ENCODE measurements at regions not wholly inside any gene's neighbourhood (a gene's known extent, or its start where the extent isn't known, plus 50 kb on each side); places are given as distances from the start of the nearest gene placed in this dataset.

- no peak for TF ChIP-seq REST (IDR thresholded peaks at IDR 0.05; ENCODE audit: low read depth)
- no peak for TF ChIP-seq EP300 (IDR thresholded peaks at IDR 0.05; ENCODE audit: borderline replicate concordance)
- TF ChIP-seq FOXM1 (IDR thresholded peaks at IDR 0.05; ENCODE audit: borderline replicate concordance, low read depth): no peak
- no peak for TF ChIP-seq YY1 (IDR thresholded peaks at IDR 0.05; ENCODE audit: low read depth)
- no peak for TF ChIP-seq EGR1 (IDR thresholded peaks at IDR 0.05)
- no peak for TF ChIP-seq RAD21 (IDR thresholded peaks at IDR 0.05; ENCODE audit: low read depth)
- TF ChIP-seq TAF1 (IDR thresholded peaks at IDR 0.05; ENCODE audit: low read depth): no peak
- TF ChIP-seq CEBPB (IDR thresholded peaks at IDR 0.05): no peak
- no peak for TF ChIP-seq TCF12 (IDR thresholded peaks at IDR 0.05; ENCODE audit: low read depth)
- no peak for TF ChIP-seq ZBTB7A (IDR thresholded peaks at IDR 0.05; ENCODE audit: low read depth)
- TF ChIP-seq USF1 (IDR thresholded peaks at IDR 0.05): no peak
- no peak for TF ChIP-seq MAX (IDR thresholded peaks at IDR 0.05)
These were observed 150.3 kb upstream of the TSHZ3 start for GRCh38 chr19:31499281-31500196.

All from Ishikawa (cell line).